Mucosa of rectum (tissue), 2 donors: ENCODE measurements at regions not wholly inside any gene's neighbourhood (a gene's known extent, or its start where the extent isn't known, plus 50 kb on each side); places are given as distances from the start of the nearest gene placed in this dataset.
A peak's percentile ranks its signal among the peaks of the same experiment; 100 is the strongest.

Experiments
- H3K27ac ChIP-seq, 2 donors: one replicate each; pipeline ENCODE4 v1.7.0; 2013; ENCODE audit warnings: inconsistent platforms in 2 of 2, low read depth in 2 of 2, low read length in 2 of 2
- H3K27me3 ChIP-seq, 2 donors: one replicate each; pipeline ENCODE4 v1.7.0; 2013; ENCODE audit warnings: low read length in 2 of 2; ENCODE audit not compliant: control insufficient read depth in 2 of 2, insufficient read depth in 2 of 2
- H3K36me3 ChIP-seq, 2 donors: one replicate each; pipeline ENCODE4 v1.7.0; 2013; ENCODE audit warnings: low read length in 2 of 2; ENCODE audit not compliant: control insufficient read depth in 2 of 2, insufficient read depth in 2 of 2
- H3K4me1 ChIP-seq, 2 donors: one replicate each; pipeline ENCODE4 v1.7.0; 2013; ENCODE audit warnings: low read length in 2 of 2, mild to moderate bottlenecking in 1 of 2; ENCODE audit not compliant: control insufficient read depth in 2 of 2, insufficient read depth in 2 of 2
- H3K4me3 ChIP-seq, 2 donors: one replicate each; pipeline ENCODE4 v1.7.0; 2013; ENCODE audit warnings: low read length in 2 of 2
- H3K9ac ChIP-seq, 2 donors: one replicate each; pipeline ENCODE4 v1.7.0; 2013; ENCODE audit warnings: low read length in 2 of 2, low read depth in 1 of 2, mild to moderate bottlenecking in 1 of 2
- H3K9me3 ChIP-seq, 2 donors: one replicate each; pipeline ENCODE4 v1.7.0; 2013; ENCODE audit warnings: low read length in 2 of 2; ENCODE audit not compliant: control insufficient read depth in 2 of 2
- donor health status: healthy.
- donor health status: Normal muscosa, but diverticular disease.

DNA sequence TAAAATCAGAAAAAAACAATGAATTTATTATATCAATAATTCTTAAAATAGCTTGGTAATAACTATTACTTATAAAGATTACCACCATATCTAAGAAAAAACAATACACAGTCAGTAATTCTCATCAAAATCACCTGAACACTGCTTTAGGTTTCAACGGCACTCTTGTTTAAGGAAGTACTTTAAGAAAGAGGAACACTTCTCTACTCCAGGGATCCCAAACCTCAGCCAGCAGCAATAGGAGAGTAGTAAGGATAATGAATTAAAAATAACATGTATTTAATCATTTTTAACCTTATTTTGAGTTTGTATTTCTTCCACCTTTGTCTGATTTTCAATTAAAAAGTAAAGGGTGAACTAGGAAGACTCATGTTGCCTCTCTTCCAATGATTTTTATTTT lies 494.0 kb upstream of the NR2F2 start:
- no peaks in the 10 kb centered on the region for H3K36me3 ChIP-seq
- H3K9ac ChIP-seq = no peak overlapping the region
- no peaks in the 10 kb centered on the region for H3K9me3 ChIP-seq

DNA sequence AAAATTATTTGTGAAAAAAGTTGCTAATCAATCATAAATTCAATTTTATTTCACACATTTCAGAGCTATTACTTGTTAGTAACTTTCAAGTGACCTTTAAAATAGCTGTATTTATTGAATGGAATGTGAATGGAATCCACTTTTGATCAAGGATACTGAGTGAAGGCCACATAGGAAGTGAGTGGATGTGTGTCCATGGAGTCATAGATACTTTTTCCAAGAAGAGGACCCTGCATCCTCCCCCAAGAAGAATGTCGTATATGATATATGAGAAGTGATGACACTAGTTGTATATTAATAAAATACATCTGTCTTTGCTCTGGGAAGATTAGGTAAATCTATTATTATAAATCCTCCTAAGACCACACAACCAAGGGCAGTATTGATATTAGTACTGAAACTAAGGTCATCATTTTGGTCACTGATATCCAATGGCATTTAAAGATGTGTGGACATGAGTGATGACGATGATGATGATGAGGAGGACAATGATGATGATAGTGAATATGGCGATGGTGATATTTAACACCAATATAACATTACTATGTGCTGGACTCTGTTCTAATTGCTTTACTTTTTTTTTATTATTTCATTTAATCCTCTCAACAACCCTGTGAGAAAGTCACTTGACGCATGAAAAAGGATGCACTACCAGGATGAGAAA lies 493.0 kb upstream of the NR2F2 start:
- Histone ChIP-seq H3K9ac (no peak overlapping the region), H3K27ac (no peak overlapping the region), H3K36me3 (no peaks in the 10 kb centered on the region), H3K9me3 (no peaks in the 10 kb centered on the region), H3K27me3 (no peaks in the 10 kb centered on the region), H3K4me3 (no peak overlapping the region), H3K4me1 (no peaks in the 10 kb centered on the region)

More for the DNA sequence above, 494.0 kb upstream of the NR2F2 start:
- Histone ChIP-seq H3K27me3 (no peaks in the 10 kb centered on the region), H3K4me3 (no peak overlapping the region), H3K27ac (no peak overlapping the region), H3K4me1 (no peaks in the 10 kb centered on the region)

- Histone ChIP-seq H3K27ac (no peak overlapping the region), H3K36me3 (no peaks in the 10 kb centered on the region), H3K27me3 (no peaks in the 10 kb centered on the region), H3K4me1 (no peaks in the 10 kb centered on the region), H3K9me3 (no peaks in the 10 kb centered on the region), H3K4me3 (no peak overlapping the region), H3K9ac (no peak overlapping the region)
Observed at GRCh38 chr15:95839367-95839782, 491.1 kb upstream of the NR2F2 start.

DNA sequence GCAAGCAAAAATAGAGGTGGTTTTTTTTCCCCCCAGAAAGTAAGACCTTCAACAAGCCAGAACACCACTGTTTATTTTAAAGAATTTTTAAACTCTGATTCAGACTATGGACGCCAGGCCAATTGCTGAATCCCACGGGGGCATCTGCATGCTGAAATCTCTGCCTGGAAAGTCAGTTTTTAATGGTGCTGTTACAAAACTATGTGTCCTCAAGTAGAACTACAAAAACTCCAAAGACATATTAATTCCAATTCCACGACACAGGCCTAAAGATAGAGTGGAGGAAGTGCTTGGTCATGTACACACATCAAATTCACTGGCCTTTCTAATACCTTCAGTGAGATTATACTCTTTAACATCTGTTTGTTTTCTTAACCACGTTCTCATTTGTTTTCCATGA lies 490.5 kb upstream of the NR2F2 start:
- Histone ChIP-seq H3K27me3 (no peaks in the 10 kb centered on the region), H3K9me3 (no peaks in the 10 kb centered on the region), H3K27ac (peak overlapping the region in 1 of 2 donors; percentile 40), H3K9ac (no peak overlapping the region), H3K4me1 (no peaks in the 10 kb centered on the region), H3K4me3 (no peak overlapping the region), H3K36me3 (no peaks in the 10 kb centered on the region)

GRCh38 chr15:95840855-95841254 lies 489.6 kb upstream of the NR2F2 start:
- no peaks in the 10 kb centered on the region for H3K36me3 ChIP-seq
- H3K27ac ChIP-seq = no peak overlapping the region
- H3K27me3 ChIP-seq = no peaks in the 10 kb centered on the region
- H3K4me3 ChIP-seq = no peak overlapping the region
- H3K9ac ChIP-seq = no peak overlapping the region
- no peaks in the 10 kb centered on the region for H3K9me3 ChIP-seq
- H3K4me1 ChIP-seq = no peaks in the 10 kb centered on the region

DNA sequence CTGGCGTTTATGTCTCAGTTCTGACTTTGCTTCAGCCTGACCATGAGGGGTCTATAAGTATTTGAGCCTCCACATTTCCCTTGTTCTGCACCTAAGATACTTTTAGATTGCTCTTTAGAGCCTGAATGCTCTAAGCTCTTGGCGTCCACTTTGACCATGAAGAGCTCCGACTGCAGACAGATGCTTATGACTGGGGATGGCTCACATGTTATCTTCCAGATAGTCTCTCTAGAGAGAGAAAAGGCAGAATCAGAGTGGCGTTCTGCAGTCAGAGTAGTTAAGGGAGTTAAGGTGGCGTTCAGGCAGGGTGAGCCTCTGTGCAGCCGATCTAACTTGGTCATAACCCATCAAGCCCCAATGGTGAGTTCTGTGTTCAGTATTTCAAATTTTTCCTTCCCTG lies 487.9 kb upstream of the NR2F2 start:
- Histone ChIP-seq H3K36me3 (no peaks in the 10 kb centered on the region), H3K9me3 (no peaks in the 10 kb centered on the region), H3K27me3 (no peaks in the 10 kb centered on the region), H3K27ac (no peak overlapping the region), H3K9ac (no peak overlapping the region), H3K4me1 (no peaks in the 10 kb centered on the region), H3K4me3 (no peak overlapping the region)

GRCh38 chr15:95843241-95843910 lies 487.1 kb upstream of the NR2F2 start:
- H3K27me3 ChIP-seq = no peaks in the 10 kb centered on the region
- no peak overlapping the region for H3K4me3 ChIP-seq
- H3K27ac ChIP-seq = no peak overlapping the region
- H3K4me1 ChIP-seq = no peaks in the 10 kb centered on the region
- H3K9ac ChIP-seq = no peak overlapping the region
- H3K9me3 ChIP-seq = no peaks in the 10 kb centered on the region
- no peaks in the 10 kb centered on the region for H3K36me3 ChIP-seq

DNA sequence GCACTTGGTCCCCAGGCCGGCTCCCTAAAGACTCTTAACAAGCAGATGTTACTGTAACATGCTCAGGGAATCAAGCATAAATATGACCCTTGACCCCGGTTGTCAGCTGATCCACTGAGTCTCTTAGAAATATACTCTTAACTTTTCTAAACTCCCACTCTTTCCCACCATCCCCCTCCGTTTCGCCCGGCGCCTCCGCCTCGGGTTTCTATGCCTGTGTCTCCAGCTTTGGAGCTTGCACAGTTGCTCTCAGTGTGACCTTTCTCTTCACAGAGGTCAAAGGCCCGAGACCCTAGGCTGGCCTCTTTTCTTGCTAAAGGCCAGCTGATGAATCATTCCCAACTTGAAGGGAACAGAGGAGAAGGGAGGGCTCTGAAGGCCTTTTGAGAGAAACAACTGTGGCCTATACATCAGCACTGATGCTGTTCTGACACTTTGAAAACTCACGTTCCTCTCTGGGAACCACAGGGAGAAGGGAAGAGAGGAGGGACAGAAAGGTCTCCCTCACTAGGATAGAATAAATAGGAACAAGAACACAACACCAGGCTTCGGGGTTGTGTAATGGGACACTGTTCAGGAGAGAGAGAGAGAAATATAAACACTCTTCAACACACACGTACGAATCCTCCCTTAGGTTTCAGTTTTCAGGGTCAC lies 484.5 kb upstream of the NR2F2 start:
- Histone ChIP-seq H3K9ac (no peak overlapping the region), H3K36me3 (no peaks in the 10 kb centered on the region), H3K27me3 (no peaks in the 10 kb centered on the region), H3K27ac (no peak overlapping the region), H3K4me3 (no peak overlapping the region), H3K9me3 (no peaks in the 10 kb centered on the region), H3K4me1 (no peaks in the 10 kb centered on the region)

GRCh38 chr15:95848126-95848525 lies 482.4 kb upstream of the NR2F2 start:
- no peak overlapping the region for H3K9ac ChIP-seq
- no peak overlapping the region for H3K4me3 ChIP-seq
- H3K27ac ChIP-seq = no peak overlapping the region
- no peaks in the 10 kb centered on the region for H3K4me1 ChIP-seq
- H3K36me3 ChIP-seq = no peaks in the 10 kb centered on the region
- H3K9me3 ChIP-seq = no peaks in the 10 kb centered on the region
- H3K27me3 ChIP-seq = no peaks in the 10 kb centered on the region

GRCh38 chr15:95850837-95851236 lies 479.7 kb upstream of the NR2F2 start:
- H3K9me3 ChIP-seq = no peaks in the 10 kb centered on the region
- H3K27me3 ChIP-seq = no peaks in the 10 kb centered on the region
- H3K4me1 ChIP-seq = no peaks in the 10 kb centered on the region
- H3K9ac ChIP-seq = no peak overlapping the region
- no peak overlapping the region for H3K27ac ChIP-seq
- no peak overlapping the region for H3K4me3 ChIP-seq
- no peaks in the 10 kb centered on the region for H3K36me3 ChIP-seq
